Hepatocyte (in vitro differentiated cells): ENCODE measurements at regions not wholly inside any gene's neighbourhood (a gene's known extent, or its start where the extent isn't known, plus 50 kb on each side); places are given as distances from the start of the nearest gene placed in this dataset.

Experiments used
- EZH2 ChIP-seq: fragments of 200-600 bp; sonication (generic); IDR thresholded peaks from 2 replicates; pipeline ENCODE4 v1.6.1; 2016; ENCODE audit warnings: antibody characterized with exemption, mild to moderate bottlenecking, borderline replicate concordance
- EZH2phosphoT487 ChIP-seq: fragments of 200-600 bp; sonication (generic); IDR thresholded peaks from one replicate; pipeline ENCODE4 v1.6.1; 2018; ENCODE audit warnings: antibody characterized with exemption, mild to moderate bottlenecking, low read depth, moderate library complexity; ENCODE audit not compliant: unreplicated experiment, severe bottlenecking
- TF ChIP-seq, protein P1 (sequence below): fragments of 200-600 bp; sonication (generic); IDR thresholded peaks from 2 replicates; pipeline ENCODE4 v1.5.1; 2016; ENCODE audit warnings: antibody characterized with exemption, mild to moderate bottlenecking; ENCODE audit not compliant: poor library complexity

DNA sequence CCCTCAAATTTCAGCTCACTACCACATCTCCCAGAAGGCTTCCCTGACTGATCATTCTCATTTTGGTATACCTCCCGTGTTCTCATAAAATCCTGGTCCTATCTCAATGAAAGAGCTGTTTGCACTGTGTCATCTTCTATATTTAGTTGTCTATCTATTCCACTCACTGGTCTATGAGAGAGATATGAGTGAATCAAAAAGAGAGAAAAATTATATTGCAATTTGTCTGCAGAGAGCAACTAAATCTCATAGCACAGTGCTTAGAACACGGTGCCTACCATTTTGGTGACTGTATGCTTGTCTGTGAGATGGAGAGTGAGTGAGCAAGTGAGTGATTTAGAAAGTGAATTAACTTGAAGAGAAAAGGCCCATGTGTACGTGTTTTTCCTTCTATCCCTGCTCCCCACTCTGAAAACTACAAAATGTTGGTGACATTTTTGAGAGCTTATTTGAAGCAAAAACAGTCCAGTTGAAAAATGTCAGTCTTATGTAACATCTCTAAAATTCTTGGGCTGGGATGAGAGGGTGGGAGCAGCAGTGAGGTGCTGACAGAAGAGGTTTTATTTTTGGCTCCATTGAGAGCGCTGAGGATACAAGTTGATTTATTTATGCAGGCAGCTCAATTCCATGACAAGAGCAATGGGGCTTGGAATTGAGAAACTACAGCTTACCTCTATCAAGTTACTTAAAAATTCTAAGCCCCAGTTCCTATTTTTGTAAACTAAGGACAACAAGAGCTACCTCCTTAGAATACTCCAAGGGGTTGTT, 373.5 kb upstream of the CHST9 start:
- TF ChIP-seq EZH2: no peak
- TF ChIP-seq, protein P1, sequence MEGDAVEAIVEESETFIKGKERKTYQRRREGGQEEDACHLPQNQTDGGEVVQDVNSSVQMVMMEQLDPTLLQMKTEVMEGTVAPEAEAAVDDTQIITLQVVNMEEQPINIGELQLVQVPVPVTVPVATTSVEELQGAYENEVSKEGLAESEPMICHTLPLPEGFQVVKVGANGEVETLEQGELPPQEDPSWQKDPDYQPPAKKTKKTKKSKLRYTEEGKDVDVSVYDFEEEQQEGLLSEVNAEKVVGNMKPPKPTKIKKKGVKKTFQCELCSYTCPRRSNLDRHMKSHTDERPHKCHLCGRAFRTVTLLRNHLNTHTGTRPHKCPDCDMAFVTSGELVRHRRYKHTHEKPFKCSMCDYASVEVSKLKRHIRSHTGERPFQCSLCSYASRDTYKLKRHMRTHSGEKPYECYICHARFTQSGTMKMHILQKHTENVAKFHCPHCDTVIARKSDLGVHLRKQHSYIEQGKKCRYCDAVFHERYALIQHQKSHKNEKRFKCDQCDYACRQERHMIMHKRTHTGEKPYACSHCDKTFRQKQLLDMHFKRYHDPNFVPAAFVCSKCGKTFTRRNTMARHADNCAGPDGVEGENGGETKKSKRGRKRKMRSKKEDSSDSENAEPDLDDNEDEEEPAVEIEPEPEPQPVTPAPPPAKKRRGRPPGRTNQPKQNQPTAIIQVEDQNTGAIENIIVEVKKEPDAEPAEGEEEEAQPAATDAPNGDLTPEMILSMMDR: no peak
- no peak for TF ChIP-seq EZH2phosphoT487
